HEK293 (cell line): ENCODE measurements at regions not wholly inside any gene's neighbourhood (a gene's known extent, or its start where the extent isn't known, plus 50 kb on each side); places are given as distances from the start of the nearest gene placed in this dataset.

Source experiments
- CTCF ChIA-PET: fragments of 350-600 bp; formaldehyde crosslinking; extraction: SDS; loops from one replicate; lab custom pipeline; 2021; ENCODE audit warnings: antibody characterized with exemption; lab: Yijun Ruan, JAX
- POLR2A ChIA-PET: fragments of 300-600 bp; formaldehyde crosslinking; extraction: SDS; loops from one replicate; lab custom pipeline; 2020; ENCODE audit warnings: antibody characterized with exemption, inconsistent platforms; lab: Yijun Ruan, JAX
- H3K27ac ChIP-seq: fragments of 200-500 bp; sonication (Bioruptor generic); 2 replicates; pipeline ENCODE4 v1.5.1; 2014; ENCODE audit warnings: low read depth, low read length, control low read depth, inconsistent platforms; ENCODE audit errors: extremely low read depth
- H3K36me3 ChIP-seq, 2 experiments: fragments of 200-500 bp in 1 of 2; sonication (Bioruptor generic) in 1 of 2; 1 replicate in 1 of 2; 2 replicates in 1 of 2; pipeline ENCODE4 v1.5.1; 2014 to 2017; ENCODE audit warnings: inconsistent platforms in 2 of 2, low read length in 2 of 2; ENCODE audit not compliant: control insufficient read depth in 2 of 2, insufficient read depth in 1 of 2
- H3K4me1 ChIP-seq: fragments of 200-500 bp; sonication (Bioruptor generic); 2 replicates; pipeline ENCODE4 v1.5.1; 2014; ENCODE audit warnings: mild to moderate bottlenecking, low read length, inconsistent platforms; ENCODE audit not compliant: control insufficient read depth, insufficient read depth
- H3K4me3 ChIP-seq: 2 replicates; pipeline ENCODE4 v1.5.1; 2011; ENCODE audit warnings: low read depth, mild to moderate bottlenecking, control low read depth, low read length, moderate library complexity
- H3K9me3 ChIP-seq: fragments of 200-500 bp; sonication (Bioruptor generic); 2 replicates; pipeline ENCODE4 v1.5.1; 2014; ENCODE audit warnings: low read depth, low read length, inconsistent platforms; ENCODE audit not compliant: control insufficient read depth, insufficient read depth
- SCRT2 ChIP-seq: fragments of 450-650 bp; formaldehyde crosslinking; IDR thresholded peaks from 2 replicates; pipeline ENCODE4 v1.5.1; 2016; ENCODE audit warnings: missing biosample characterization, missing genetic modification characterization
- ZBTB7A ChIP-seq: fragments of 450-650 bp; formaldehyde crosslinking; IDR thresholded peaks from 2 replicates; pipeline ENCODE4 v1.5.1; 2016; ENCODE audit warnings: low read depth, missing biosample characterization, missing genetic modification characterization
- ZFHX2 ChIP-seq: fragments of 450-650 bp; formaldehyde crosslinking; conservative IDR thresholded peaks from 2 replicates; pipeline ENCODE4 v1.5.1; 2016; ENCODE audit warnings: missing biosample characterization, missing genetic modification characterization
- ZNF146 ChIP-seq: fragments of 450-650 bp; formaldehyde crosslinking; IDR thresholded peaks from 2 replicates; pipeline ENCODE4 v1.5.1; 2016; ENCODE audit warnings: missing biosample characterization, missing genetic modification characterization
- ZNF23 ChIP-seq: fragments of 450-650 bp; formaldehyde crosslinking; IDR thresholded peaks from 2 replicates; pipeline ENCODE4 v1.5.1; 2016; ENCODE audit warnings: missing biosample characterization, missing genetic modification characterization, borderline replicate concordance
- ZNF239 ChIP-seq: fragments of 450-650 bp; formaldehyde crosslinking; IDR thresholded peaks from 2 replicates; pipeline ENCODE4 v1.5.1; 2016; ENCODE audit warnings: missing biosample characterization, missing genetic modification characterization
- ZNF274 ChIP-seq, 2 experiments: fragments of 200-500 bp in 1 of 2; fragments of 450-650 bp in 1 of 2; sonication (Bioruptor generic) in 1 of 2; formaldehyde crosslinking in 1 of 2; IDR thresholded peaks; 2 replicates each; pipeline versions ENCODE4 v1.5.1 to v1.6.1; 2014 to 2016; ENCODE audit warnings: borderline replicate concordance in 1 of 2, inconsistent platforms in 1 of 2, low read length in 1 of 2, missing biosample characterization in 1 of 2, missing genetic modification characterization in 1 of 2
- ZNF341 ChIP-seq: fragments of 450-650 bp; formaldehyde crosslinking; IDR thresholded peaks from 2 replicates; pipeline ENCODE4; 2016; ENCODE audit warnings: low read depth, missing biosample characterization, missing genetic modification characterization
- ZNF473 ChIP-seq: fragments of 450-650 bp; formaldehyde crosslinking; IDR thresholded peaks from 2 replicates; pipeline ENCODE4 v1.5.1; 2017; ENCODE audit warnings: missing biosample characterization, missing genetic modification characterization
- ZNF48 ChIP-seq: fragments of 450-650 bp; formaldehyde crosslinking; IDR thresholded peaks from 2 replicates; pipeline ENCODE4 v1.5.1; 2016; ENCODE audit warnings: missing biosample characterization, missing genetic modification characterization
- ZNF585B ChIP-seq: fragments of 450-650 bp; formaldehyde crosslinking; IDR thresholded peaks from 2 replicates; pipeline ENCODE4 v1.5.1; 2016; ENCODE audit warnings: missing biosample characterization, missing genetic modification characterization
- ZNF670 ChIP-seq: fragments of 450-650 bp; formaldehyde crosslinking; IDR thresholded peaks from 2 replicates; pipeline ENCODE4 v1.5.1; 2016; ENCODE audit warnings: missing biosample characterization, missing genetic modification characterization, low read depth
- ZSCAN23 ChIP-seq: fragments of 450-650 bp; formaldehyde crosslinking; IDR thresholded peaks from 2 replicates; pipeline ENCODE4 v1.5.1; 2016; ENCODE audit warnings: missing biosample characterization, missing genetic modification characterization
- ZSCAN5A ChIP-seq: fragments of 450-650 bp; formaldehyde crosslinking; IDR thresholded peaks from 2 replicates; pipeline ENCODE4 v1.5.1; 2016; ENCODE audit warnings: missing biosample characterization, missing genetic modification characterization
- TF ChIP-seq, protein P1 (sequence below): fragments of 450-650 bp; formaldehyde crosslinking; IDR thresholded peaks from 2 replicates; pipeline ENCODE4 v1.5.1; 2016; ENCODE audit warnings: missing biosample characterization, missing genetic modification characterization
- TF ChIP-seq, protein P2 (sequence below): fragments of 450-650 bp; IDR thresholded peaks from 2 replicates; pipeline ENCODE4 v1.5.1; 2018; ENCODE audit warnings: missing biosample characterization, mild to moderate bottlenecking, missing genetic modification characterization
- TF ChIP-seq, protein P3 (sequence below): fragments of 450-650 bp; formaldehyde crosslinking; IDR thresholded peaks from 2 replicates; pipeline ENCODE4 v1.5.1; 2016; ENCODE audit warnings: missing biosample characterization, missing genetic modification characterization

GRCh38 chr11:69935941-69936505 is 116.8 kb upstream of the FGF3 start:
- CTCF ChIA-PET: interaction anchor here (1.0 to 1.7 kb wide), 3 partner anchors 16 to 20 kb away, joined by 3 to 8 read pairs (median 3); no protein-coding TSS in a partner anchor
- no peaks in the 10 kb centered on the region; the same call in 1 of the 2 replicates for H3K4me1 ChIP-seq
- no peak for TF ChIP-seq ZNF23 (tag by site-specific recombination)
- TF ChIP-seq ZNF585B (tag by site-specific recombination): peak; percentile 33; the same call in 1 of the 2 replicates
- TF ChIP-seq, protein P1, sequence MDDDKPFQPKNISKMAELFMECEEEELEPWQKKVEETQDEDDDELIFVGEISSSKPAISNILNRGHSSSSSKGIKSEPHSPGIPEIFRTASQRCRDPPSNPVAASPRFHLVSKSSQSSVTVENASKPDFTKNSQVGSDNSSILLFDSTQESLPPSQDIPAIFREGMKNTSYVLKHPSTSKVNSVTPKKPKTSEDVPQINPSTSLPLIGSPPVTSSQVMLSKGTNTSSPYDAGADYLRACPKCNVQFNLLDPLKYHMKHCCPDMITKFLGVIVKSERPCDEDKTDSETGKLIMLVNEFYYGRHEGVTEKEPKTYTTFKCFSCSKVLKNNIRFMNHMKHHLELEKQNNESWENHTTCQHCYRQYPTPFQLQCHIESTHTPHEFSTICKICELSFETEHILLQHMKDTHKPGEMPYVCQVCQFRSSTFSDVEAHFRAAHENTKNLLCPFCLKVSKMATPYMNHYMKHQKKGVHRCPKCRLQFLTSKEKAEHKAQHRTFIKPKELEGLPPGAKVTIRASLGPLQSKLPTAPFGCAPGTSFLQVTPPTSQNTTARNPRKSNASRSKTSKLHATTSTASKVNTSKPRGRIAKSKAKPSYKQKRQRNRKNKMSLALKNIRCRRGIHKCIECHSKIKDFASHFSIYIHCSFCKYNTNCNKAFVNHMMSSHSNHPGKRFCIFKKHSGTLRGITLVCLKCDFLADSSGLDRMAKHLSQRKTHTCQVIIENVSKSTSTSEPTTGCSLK (tag by site-specific recombination): no peak
- TF ChIP-seq ZSCAN5A (tag by site-specific recombination): no peak
- H3K36me3 ChIP-seq: no peaks in the 10 kb centered on the region
- no peak overlapping the region for H3K27ac ChIP-seq
- POLR2A ChIA-PET: no interaction called here
- H3K9me3 ChIP-seq: no peaks in the 10 kb centered on the region
- H3K4me3 ChIP-seq: no peak overlapping the region

DNA sequence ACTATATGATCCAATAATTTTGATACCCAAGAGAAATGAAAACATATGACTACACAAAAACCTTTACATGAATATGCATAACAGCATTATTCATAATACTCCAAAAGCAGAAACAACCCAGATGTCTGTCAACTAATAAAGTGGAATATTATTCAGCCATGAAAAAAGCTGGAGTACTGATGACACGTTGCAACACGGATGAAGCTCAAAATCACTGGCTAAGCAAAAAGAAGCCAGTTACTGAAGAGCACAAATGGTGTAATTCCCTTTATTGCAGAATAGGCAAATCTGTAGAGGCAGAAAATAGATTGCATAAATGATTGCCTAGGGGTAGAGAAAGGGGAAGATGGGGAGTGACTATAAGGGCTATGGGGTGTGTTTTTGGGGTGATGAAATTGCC is 117.6 kb upstream of the FGF3 start:
- no peak for TF ChIP-seq ZFHX2 (tag by site-specific recombination)
- TF ChIP-seq ZNF146 (tag by site-specific recombination): peak; percentile 74
- no peak for TF ChIP-seq ZNF341 (tag by site-specific recombination)
- TF ChIP-seq, all 188 proteins: peak for 1
- ChIA-PET CTCF (interaction anchor here (1.0 to 1.7 kb wide), 2 partner anchors 17 to 18 kb away, joined by 3 to 8 read pairs; no protein-coding TSS in a partner anchor), POLR2A (no interaction called here)
- H3K4me3 ChIP-seq: no peak overlapping the region
- no peaks in the 10 kb centered on the region; the same call in 1 of the 2 replicates for H3K4me1 ChIP-seq
- H3K27ac ChIP-seq: no peak overlapping the region
- H3K9me3 ChIP-seq: no peaks in the 10 kb centered on the region
- H3K36me3 ChIP-seq: no peaks in the 10 kb centered on the region

- ChIA-PET POLR2A (no interaction called here), CTCF (no interaction called here)
Measured at GRCh38 chr11:69938206-69938605, 119.0 kb upstream of the FGF3 start.

DNA sequence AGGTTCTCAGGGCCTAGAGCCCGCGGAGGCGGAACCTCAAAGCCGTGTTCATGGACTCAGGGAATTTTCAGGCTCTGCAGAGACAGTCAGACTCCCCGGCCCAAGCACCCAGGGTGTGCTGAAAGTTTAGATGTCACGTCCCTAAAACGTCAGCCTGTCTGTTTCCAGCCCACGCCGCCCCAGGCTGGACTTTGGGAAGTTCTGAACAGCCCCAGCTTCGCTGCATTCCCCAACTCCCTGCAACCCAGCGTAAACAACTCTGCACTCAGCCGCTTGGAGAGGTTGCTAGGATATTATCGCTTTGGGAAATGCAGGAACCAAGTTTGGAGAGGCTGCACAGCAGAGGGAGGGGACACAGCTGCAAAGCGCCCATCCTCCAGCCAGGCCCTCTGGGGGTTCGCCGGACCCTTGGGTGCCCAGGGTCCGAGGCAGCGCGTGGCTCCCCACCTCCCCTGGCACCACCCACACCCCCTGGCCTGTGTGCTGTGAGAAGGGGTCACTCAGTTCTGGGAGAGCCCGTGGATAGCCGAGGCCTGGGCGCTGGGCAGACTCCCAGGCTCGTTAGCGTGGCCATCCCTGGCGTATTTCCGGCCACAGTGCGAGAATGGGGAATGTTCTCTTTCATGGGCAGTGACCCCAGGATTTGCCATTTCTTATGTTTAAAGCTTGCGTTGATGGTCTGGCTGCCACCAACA is 120.5 kb upstream of the FGF3 start:
- Histone ChIP-seq H3K4me3 (no peak overlapping the region), H3K27ac (no peak overlapping the region), H3K36me3 (no peaks in the 10 kb centered on the region), H3K4me1 (no peaks in the 10 kb centered on the region), H3K9me3 (no peaks in the 10 kb centered on the region)
- TF ChIP-seq ZNF670 (tag by site-specific recombination): no peak
- TF ChIP-seq, protein P2, sequence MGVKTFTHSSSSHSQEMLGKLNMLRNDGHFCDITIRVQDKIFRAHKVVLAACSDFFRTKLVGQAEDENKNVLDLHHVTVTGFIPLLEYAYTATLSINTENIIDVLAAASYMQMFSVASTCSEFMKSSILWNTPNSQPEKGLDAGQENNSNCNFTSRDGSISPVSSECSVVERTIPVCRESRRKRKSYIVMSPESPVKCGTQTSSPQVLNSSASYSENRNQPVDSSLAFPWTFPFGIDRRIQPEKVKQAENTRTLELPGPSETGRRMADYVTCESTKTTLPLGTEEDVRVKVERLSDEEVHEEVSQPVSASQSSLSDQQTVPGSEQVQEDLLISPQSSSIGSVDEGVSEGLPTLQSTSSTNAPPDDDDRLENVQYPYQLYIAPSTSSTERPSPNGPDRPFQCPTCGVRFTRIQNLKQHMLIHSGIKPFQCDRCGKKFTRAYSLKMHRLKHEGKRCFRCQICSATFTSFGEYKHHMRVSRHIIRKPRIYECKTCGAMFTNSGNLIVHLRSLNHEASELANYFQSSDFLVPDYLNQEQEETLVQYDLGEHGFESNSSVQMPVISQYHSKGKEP (tag by site-specific recombination): no peak
- TF ChIP-seq, protein P3, sequence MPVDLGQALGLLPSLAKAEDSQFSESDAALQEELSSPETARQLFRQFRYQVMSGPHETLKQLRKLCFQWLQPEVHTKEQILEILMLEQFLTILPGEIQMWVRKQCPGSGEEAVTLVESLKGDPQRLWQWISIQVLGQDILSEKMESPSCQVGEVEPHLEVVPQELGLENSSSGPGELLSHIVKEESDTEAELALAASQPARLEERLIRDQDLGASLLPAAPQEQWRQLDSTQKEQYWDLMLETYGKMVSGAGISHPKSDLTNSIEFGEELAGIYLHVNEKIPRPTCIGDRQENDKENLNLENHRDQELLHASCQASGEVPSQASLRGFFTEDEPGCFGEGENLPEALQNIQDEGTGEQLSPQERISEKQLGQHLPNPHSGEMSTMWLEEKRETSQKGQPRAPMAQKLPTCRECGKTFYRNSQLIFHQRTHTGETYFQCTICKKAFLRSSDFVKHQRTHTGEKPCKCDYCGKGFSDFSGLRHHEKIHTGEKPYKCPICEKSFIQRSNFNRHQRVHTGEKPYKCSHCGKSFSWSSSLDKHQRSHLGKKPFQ (tag by site-specific recombination): no peak
- POLR2A ChIA-PET: no interaction called here
- CTCF ChIA-PET: interaction anchor here (0.6 to 1.3 kb wide), 2 partner anchors 10 kb away, joined by 3 to 6 read pairs; no protein-coding TSS in a partner anchor

More at GRCh38 chr11:69938206-69938605, 119.0 kb upstream of the FGF3 start:
- no peak for TF ChIP-seq ZNF274 (IDR thresholded peaks at IDR 0.05; ENCODE audit: low read length)
- TF ChIP-seq ZNF274 (tag by site-specific recombination; IDR thresholded peaks at IDR 0.05; ENCODE audit: borderline replicate concordance): no peak
- TF ChIP-seq ZNF239: no peak
- no peak for TF ChIP-seq SCRT2
- TF ChIP-seq ZNF48 (tag by site-specific recombination): no peak
- TF ChIP-seq ZSCAN23 (tag by site-specific recombination): no peak
- TF ChIP-seq ZNF146 (tag by site-specific recombination): 0 out of 2 replicates have a peak, but pooled peaks have one; percentile 25
- no peak for TF ChIP-seq ZBTB7A (tag by site-specific recombination)
- TF ChIP-seq ZNF473 (tag by site-specific recombination): no peak
- Histone ChIP-seq H3K27ac (no peak overlapping the region), H3K4me1 (no peaks in the 10 kb centered on the region), H3K4me3 (no peak overlapping the region), H3K36me3 (no peaks in the 10 kb centered on the region), H3K9me3 (no peaks in the 10 kb centered on the region)
